Subcutaneous abdominal adipose tissue (tissue), 5 donors: ENCODE measurements at regions not wholly inside any gene's neighbourhood (a gene's known extent, or its start where the extent isn't known, plus 50 kb on each side); places are given as distances from the start of the nearest gene placed in this dataset.
"Not testable (repeated sequence)": the region's sequence is repeated elsewhere in the genome, so short reads cannot be mapped to it uniquely, and the experiment has no call there.

ENCODE experiments used
- H3K27ac ChIP-seq: one replicate; pipeline ENCODE4 v1.7.0; 2013; ENCODE audit warnings: low read depth, mild to moderate bottlenecking, inconsistent platforms, low read length, moderate library complexity
- H3K27me3 ChIP-seq, 5 donors: one replicate each; pipeline ENCODE4 v1.7.0; 2013; ENCODE audit warnings: low read length in 5 of 5, inconsistent platforms in 1 of 5; ENCODE audit not compliant: control insufficient read depth in 5 of 5, insufficient read depth in 4 of 5
- H3K36me3 ChIP-seq, 5 donors: one replicate each; pipeline ENCODE4 v1.7.0; 2013; ENCODE audit warnings: low read length in 5 of 5; ENCODE audit not compliant: control insufficient read depth in 5 of 5, insufficient read depth in 5 of 5
- H3K4me1 ChIP-seq, 5 donors: one replicate each; pipeline ENCODE4 v1.7.0; 2013; ENCODE audit warnings: low read length in 5 of 5, mild to moderate bottlenecking in 3 of 5, moderate library complexity in 1 of 5; ENCODE audit not compliant: control insufficient read depth in 5 of 5, insufficient read depth in 5 of 5
- H3K4me3 ChIP-seq, 5 donors: one replicate each; pipeline ENCODE4 v1.7.0; 2013; ENCODE audit warnings: low read length in 5 of 5, low read depth in 1 of 5
- H3K9ac ChIP-seq, 5 donors: one replicate each; pipeline ENCODE4 v1.7.0; 2013; ENCODE audit warnings: low read length in 5 of 5, mild to moderate bottlenecking in 4 of 5, moderate library complexity in 3 of 5
- H3K9me3 ChIP-seq, 5 donors: one replicate each; pipeline ENCODE4 v1.7.0; 2013; ENCODE audit warnings: low read length in 5 of 5; ENCODE audit not compliant: control insufficient read depth in 5 of 5
- donor health status: healthy.
- donor health status: healthy.
- donor health status: healthy.
- donor health status: healthy.
- donor health status: healthy.

DNA sequence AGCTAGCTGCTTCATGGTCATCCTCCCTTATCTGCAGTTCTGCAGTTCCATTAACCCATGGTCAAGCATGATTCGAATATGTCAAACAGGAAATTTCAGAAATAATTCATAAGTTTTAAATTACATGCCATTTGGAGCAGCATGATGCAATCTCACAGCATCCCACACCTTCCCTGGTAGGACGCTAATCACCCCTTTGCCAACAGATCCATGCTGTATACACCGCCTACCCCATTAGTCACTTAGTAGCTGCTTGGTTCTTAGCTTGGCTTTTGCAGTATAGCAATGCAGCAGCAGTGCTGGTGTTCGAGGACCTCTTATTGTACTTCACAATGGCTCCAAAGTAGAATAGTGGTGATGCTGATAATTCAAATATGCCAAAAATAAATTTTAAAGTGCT is 739.7 kb upstream of the CDH9 start:
- H3K9ac ChIP-seq, result no peak overlapping the region
- no peaks in the 10 kb centered on the region for H3K9me3 ChIP-seq
- H3K27ac ChIP-seq, result no peak overlapping the region
- H3K36me3 ChIP-seq, result no peaks in the 10 kb centered on the region
- no peaks in the 10 kb centered on the region for H3K4me1 ChIP-seq
- H3K27me3 ChIP-seq, result no peaks in the 10 kb centered on the region
- H3K4me3 ChIP-seq, result no peak overlapping the region

DNA sequence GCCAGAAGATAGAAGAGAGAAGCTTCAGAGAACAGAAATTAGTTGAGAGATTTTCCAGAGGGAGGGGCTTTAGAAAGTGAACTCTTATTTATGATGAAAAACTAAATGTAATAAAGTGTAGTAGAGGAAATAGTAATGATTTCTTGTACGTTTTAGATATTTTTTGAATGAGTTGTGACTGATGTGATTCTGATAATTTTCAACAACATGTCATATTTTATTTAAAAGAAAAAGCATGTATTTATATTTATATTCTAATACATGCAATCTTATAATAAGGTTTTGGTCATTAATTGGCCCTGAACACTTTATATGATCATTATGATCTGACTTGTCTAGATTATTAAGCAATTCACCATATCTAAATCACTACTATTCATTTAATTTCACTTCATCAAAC is 735.2 kb upstream of the CDH9 start:
- Histone ChIP-seq H3K9ac (no peak overlapping the region), H3K9me3 (peaks cover 0 to 2% (median 0%) of the 10 kb centered on the region in 5 donors), H3K4me1 (no peaks in the 10 kb centered on the region), H3K27ac (no peak overlapping the region), H3K4me3 (no peak overlapping the region), H3K36me3 (no peaks in the 10 kb centered on the region), H3K27me3 (no peaks in the 10 kb centered on the region)

DNA sequence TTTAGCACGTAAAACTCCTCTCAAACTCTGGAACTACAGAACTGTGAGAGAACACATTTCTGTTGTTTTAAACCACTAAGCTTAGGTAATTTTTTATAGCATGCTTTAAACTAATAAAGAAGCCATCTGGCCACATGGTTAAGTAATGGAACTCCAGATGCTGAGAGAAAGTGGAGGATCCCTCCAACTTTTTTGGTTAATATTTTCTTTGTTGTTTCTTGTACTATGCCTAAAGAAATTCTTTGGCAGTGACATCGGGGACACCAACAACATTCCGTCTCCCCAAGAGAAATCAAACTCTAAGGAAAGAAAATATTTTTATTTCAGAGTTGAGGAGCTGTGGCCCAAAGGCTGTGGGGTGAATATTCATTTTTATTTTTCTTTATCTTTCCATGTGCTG is 734.8 kb upstream of the CDH9 start:
- H3K9ac ChIP-seq, result no peak overlapping the region

DNA sequence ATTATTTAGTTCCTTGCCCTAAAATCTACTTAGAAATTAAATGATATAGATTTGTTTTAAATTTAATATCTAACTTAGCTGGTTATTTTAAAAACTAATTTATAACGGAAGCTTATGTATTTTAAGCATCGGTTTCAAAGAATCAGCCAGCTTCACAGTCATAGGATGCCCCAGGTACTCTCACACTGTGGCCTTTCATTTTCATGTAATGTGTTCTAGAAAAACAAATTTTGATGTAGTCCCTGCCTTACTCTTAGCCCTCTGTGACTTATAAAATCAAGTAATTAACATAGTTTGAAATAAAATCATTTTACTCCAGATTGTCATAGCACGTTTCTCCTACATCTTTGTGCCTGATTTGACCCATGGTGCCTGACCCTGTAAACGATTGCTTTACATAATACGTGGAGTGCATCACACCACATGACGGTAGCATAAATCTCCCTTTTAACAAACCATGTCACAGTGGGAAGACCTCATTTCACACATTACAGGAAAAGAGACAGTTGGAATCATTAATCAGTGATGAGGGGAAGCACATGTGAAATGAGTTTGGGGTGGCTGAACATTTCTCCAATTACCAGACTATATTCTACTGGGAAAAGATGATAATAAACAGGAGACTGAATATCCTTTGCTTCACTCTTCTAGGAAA is 731.5 kb upstream of the CDH9 start:
- H3K27me3 ChIP-seq, result no peaks in the 10 kb centered on the region
- no peaks in the 10 kb centered on the region for H3K36me3 ChIP-seq
- H3K4me1 ChIP-seq, result no peaks in the 10 kb centered on the region
- H3K9me3 ChIP-seq, result peaks cover 0 to 2% (median 0%) of the 10 kb centered on the region in 5 donors
- no peak overlapping the region for H3K4me3 ChIP-seq
- no peak overlapping the region for H3K27ac ChIP-seq
- no peak overlapping the region for H3K9ac ChIP-seq

More for the DNA sequence above, 734.8 kb upstream of the CDH9 start:
- no peak overlapping the region for H3K27ac ChIP-seq
- H3K27me3 ChIP-seq, result no peaks in the 10 kb centered on the region
- H3K4me3 ChIP-seq, result no peak overlapping the region
- H3K36me3 ChIP-seq, result no peaks in the 10 kb centered on the region
- no peaks in the 10 kb centered on the region for H3K4me1 ChIP-seq
- H3K9me3 ChIP-seq, result peaks cover 0 to 2% (median 0%) of the 10 kb centered on the region in 5 donors

DNA sequence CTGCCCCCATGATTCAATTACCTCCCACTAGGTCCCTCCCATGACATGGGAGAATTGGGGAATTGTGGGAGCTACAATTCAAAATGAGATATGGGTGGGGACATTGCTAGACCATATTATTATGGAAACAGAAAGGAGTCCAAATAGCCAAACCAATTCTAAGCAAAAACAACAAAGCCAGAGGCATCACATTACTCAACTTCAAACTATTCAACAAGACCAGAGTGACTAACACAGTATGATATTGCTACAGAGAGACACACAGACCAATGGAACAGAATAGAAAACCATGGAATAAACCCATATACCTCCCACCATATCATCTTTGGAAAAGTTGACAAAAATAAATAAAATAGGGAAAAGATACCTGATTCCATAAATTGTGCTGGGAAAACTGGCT is 710.5 kb upstream of the CDH9 start:
- Histone ChIP-seq H3K27me3 (no peaks in the 10 kb centered on the region), H3K9me3 (peaks cover 0 to 4% (median 0%) of the 10 kb centered on the region in 5 donors), H3K4me1 (no peaks in the 10 kb centered on the region), H3K4me3 (no peak overlapping the region), H3K36me3 (no peaks in the 10 kb centered on the region), H3K9ac (no peak overlapping the region), H3K27ac (no peak overlapping the region)

GRCh38 chr5:27743383-27743979 is 705.1 kb upstream of the CDH9 start:
- H3K4me3 ChIP-seq, H3K36me3 ChIP-seq, H3K27me3 ChIP-seq, H3K27ac ChIP-seq, H3K4me1 ChIP-seq, H3K9me3 ChIP-seq, H3K9ac ChIP-seq: not testable (repeated sequence)

DNA sequence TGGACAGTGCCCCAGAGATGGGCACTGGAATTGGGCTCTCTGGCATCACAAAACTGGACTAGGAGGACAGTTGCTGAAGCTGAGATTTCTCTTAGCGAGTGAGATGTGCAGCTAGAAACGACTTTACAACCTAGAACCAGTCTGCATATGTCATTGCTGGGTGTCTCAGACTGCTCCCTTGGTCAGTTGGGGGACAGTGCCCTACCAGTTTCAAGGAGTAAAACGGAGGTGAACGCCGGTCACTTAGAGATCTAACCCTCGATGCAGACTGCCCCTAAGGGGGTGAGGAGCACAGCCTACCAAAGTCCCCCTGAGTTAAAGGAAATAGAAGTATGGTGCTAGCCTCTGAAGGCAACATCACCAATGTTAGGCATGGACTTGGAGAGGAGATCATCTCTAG is 704.4 kb upstream of the CDH9 start:
- Histone ChIP-seq H3K9me3 (peaks cover 0 to 3% (median 0%) of the 10 kb centered on the region in 5 donors), H3K4me1 (no peaks in the 10 kb centered on the region), H3K36me3 (no peaks in the 10 kb centered on the region), H3K27ac (no peak overlapping the region), H3K9ac (no peak overlapping the region), H3K4me3 (no peak overlapping the region), H3K27me3 (no peaks in the 10 kb centered on the region)

- no peak overlapping the region for H3K9ac ChIP-seq
- no peak overlapping the region for H3K27ac ChIP-seq
- no peak overlapping the region for H3K4me3 ChIP-seq
- H3K4me1 ChIP-seq, result no peaks in the 10 kb centered on the region
- H3K36me3 ChIP-seq, result no peaks in the 10 kb centered on the region
- no peaks in the 10 kb centered on the region for H3K27me3 ChIP-seq
- H3K9me3 ChIP-seq, result no peaks in the 10 kb centered on the region
Measured at GRCh38 chr5:27734838-27735237, 696.5 kb upstream of the CDH9 start.

GRCh38 chr5:27733237-27733636 is 694.9 kb upstream of the CDH9 start:
- Histone ChIP-seq H3K27ac (no peak overlapping the region), H3K27me3 (no peaks in the 10 kb centered on the region), H3K9ac (no peak overlapping the region), H3K9me3 (no peaks in the 10 kb centered on the region), H3K4me1 (no peaks in the 10 kb centered on the region), H3K4me3 (no peak overlapping the region), H3K36me3 (no peaks in the 10 kb centered on the region)

DNA sequence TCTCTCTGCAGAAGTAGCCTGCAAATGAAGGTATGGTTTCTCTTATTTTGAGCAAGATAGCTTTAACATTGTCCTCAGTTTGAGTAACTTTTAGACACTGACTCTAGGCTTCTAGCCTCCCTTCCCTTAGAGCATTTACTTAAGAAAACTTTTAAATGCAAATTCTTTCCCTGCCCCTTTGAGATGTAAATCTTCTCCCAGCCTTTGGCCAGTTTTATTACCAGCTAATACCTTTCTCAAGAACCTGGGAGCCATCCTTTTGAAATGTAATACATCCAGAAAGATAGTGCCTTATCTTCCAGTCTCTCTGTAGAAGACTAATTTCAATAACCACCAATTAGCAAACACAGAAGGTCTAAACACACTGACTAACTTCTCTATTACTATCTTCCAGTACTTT is 688.9 kb upstream of the CDH9 start:
- no peak overlapping the region for H3K9ac ChIP-seq
- no peaks in the 10 kb centered on the region for H3K36me3 ChIP-seq
- H3K27me3 ChIP-seq, result no peaks in the 10 kb centered on the region
- no peaks in the 10 kb centered on the region for H3K9me3 ChIP-seq
- H3K27ac ChIP-seq, result no peak overlapping the region
- H3K4me1 ChIP-seq, result no peaks in the 10 kb centered on the region
- H3K4me3 ChIP-seq, result no peak overlapping the region
